ENCODE measurements at regions not wholly inside any gene's neighbourhood (a gene's known extent, or its start where the extent isn't known, plus 50 kb on each side); places are given as distances from the start of the nearest gene placed in this dataset.

DNA sequence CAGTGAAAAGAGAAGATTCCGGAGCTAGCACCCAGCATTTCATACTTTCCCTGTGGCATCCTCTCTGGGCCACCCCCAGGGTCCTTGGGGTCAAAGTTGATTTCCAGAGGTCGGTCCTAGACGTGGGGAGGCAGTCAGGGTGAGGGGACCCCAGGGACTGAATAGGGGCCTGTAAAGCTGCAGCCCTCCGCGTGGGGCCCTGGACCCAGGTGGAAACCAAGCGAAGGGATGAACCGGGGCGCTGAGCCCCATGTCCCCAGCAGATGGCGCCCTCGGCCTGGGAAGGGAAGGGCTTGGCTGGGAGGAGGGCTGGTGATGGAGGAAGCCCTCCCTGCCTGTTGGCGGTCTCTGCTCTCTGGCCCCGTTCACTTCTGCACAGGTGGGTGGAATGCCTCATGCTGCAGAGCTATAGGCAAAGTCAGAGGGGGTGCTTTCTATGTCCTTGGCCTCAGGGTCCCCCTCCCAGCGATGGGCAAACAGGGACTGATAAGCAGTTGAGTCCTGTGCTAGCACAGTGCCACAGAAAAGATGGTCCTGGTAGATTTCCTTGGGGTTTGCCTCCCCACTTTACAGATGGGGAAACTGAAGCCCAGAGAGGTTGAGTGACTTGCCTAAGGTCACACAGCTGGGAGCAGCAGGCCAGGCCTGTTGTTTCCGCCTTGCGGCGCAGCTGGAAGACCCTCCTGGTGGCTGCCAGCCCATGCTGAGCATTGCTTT, 163.4 kb upstream of the CIBAR2 start (continued):
- TF ChIP-seq, protein P1, sequence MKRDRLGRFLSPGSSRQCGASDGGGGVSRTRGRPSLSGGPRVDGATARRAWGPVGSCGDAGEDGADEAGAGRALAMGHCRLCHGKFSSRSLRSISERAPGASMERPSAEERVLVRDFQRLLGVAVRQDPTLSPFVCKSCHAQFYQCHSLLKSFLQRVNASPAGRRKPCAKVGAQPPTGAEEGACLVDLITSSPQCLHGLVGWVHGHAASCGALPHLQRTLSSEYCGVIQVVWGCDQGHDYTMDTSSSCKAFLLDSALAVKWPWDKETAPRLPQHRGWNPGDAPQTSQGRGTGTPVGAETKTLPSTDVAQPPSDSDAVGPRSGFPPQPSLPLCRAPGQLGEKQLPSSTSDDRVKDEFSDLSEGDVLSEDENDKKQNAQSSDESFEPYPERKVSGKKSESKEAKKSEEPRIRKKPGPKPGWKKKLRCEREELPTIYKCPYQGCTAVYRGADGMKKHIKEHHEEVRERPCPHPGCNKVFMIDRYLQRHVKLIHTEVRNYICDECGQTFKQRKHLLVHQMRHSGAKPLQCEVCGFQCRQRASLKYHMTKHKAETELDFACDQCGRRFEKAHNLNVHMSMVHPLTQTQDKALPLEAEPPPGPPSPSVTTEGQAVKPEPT (CRISPR knock-in tag; IDR thresholded peaks at IDR 0.05; ENCODE audit: low read depth) = 0 out of 2 replicates have a peak, but pooled peaks have one; percentile 56
- TF ChIP-seq ZNF678 (CRISPR knock-in tag; IDR thresholded peaks at IDR 0.05) (no peak), BCL6 (CRISPR knock-in tag; IDR thresholded peaks at IDR 0.05) (0 out of 2 replicates have a peak, but pooled peaks have one; percentile 11), ZFP41 (CRISPR knock-in tag; IDR thresholded peaks at IDR 0.05; ENCODE audit: borderline replicate concordance) (peak; percentile 43; the same call in 1 of the 2 replicates), TAF1 (CRISPR knock-in tag; IDR thresholded peaks at IDR 0.05) (no peak), CEBPG (CRISPR knock-in tag; IDR thresholded peaks at IDR 0.05) (peak; percentile 18; the same call in 1 of the 2 replicates), LCORL (IDR thresholded peaks at IDR 0.05) (no peak), LCORL (CRISPR knock-in tag; IDR thresholded peaks at IDR 0.05) (peak; percentile 70), YEATS4 (CRISPR knock-in tag; IDR thresholded peaks at IDR 0.05; ENCODE audit: borderline replicate concordance) (no peak), ASH2L (IDR thresholded peaks at IDR 0.05; ENCODE audit: insufficient read length, low read depth, low read length) (no peak), HNF4A (CRISPR knock-in tag; IDR thresholded peaks at IDR 0.05) (peak; percentile 54), ZNF263 (CRISPR knock-in tag; IDR thresholded peaks at IDR 0.05) (peak; percentile 97), ZC3H13 (CRISPR knock-in tag; IDR thresholded peaks at IDR 0.05) (no peak), HMG20B (CRISPR knock-in tag; conservative IDR thresholded peaks at IDR 0.05) (no peak), KAT7 (CRISPR knock-in tag; IDR thresholded peaks at IDR 0.05; ENCODE audit: borderline replicate concordance) (no peak), PCBP2 (optimal IDR thresholded peaks at IDR 0.05; ENCODE audit: low read depth, low read length, poor library complexity, severe bottlenecking) (no peak), ZNF30 (CRISPR knock-in tag; IDR thresholded peaks at IDR 0.05) (no peak)
- TF ChIP-seq, protein P2, sequence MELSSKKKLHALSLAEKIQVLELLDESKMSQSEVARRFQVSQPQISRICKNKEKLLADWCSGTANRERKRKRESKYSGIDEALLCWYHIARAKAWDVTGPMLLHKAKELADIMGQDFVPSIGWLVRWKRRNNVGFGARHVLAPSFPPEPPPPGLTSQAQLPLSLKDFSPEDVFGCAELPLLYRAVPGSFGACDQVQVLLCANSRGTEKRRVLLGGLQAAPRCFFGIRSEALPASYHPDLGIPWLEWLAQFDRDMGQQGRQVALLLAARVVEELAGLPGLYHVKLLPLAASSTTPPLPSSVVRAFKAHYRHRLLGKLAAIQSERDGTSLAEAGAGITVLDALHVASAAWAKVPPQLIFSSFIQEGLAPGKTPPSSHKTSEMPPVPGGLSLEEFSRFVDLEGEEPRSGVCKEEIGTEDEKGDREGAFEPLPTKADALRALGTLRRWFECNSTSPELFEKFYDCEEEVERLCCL (CRISPR knock-in tag; IDR thresholded peaks at IDR 0.05; ENCODE audit: borderline replicate concordance) = no peak
- TF ChIP-seq, protein P3, sequence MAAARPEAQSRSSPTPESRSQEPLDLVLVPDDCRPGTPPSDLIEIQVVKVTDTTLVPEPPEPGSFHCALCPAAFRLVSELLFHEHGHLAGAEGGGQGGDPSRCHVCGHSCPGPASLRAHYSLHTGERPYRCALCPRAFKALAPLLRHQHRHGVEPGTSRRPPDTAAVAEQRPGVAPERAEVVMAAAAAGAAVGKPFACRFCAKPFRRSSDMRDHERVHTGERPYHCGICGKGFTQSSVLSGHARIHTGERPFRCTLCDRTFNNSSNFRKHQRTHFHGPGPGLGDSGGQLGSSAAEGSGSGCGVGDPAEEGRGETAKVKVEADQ (CRISPR knock-in tag; IDR thresholded peaks at IDR 0.05; ENCODE audit: borderline replicate concordance) = peak; percentile 89; the same call in 1 of the 2 replicates
- TF ChIP-seq, protein P4, sequence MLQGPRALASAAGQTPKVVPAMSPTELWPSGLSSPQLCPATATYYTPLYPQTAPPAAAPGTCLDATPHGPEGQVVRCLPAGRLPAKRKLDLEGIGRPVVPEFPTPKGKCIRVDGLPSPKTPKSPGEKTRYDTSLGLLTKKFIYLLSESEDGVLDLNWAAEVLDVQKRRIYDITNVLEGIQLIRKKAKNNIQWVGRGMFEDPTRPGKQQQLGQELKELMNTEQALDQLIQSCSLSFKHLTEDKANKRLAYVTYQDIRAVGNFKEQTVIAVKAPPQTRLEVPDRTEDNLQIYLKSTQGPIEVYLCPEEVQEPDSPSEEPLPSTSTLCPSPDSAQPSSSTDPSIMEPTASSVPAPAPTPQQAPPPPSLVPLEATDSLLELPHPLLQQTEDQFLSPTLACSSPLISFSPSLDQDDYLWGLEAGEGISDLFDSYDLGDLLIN (CRISPR knock-in tag; IDR thresholded peaks at IDR 0.05; ENCODE audit: borderline replicate concordance) = no peak
- TF ChIP-seq, protein P5, sequence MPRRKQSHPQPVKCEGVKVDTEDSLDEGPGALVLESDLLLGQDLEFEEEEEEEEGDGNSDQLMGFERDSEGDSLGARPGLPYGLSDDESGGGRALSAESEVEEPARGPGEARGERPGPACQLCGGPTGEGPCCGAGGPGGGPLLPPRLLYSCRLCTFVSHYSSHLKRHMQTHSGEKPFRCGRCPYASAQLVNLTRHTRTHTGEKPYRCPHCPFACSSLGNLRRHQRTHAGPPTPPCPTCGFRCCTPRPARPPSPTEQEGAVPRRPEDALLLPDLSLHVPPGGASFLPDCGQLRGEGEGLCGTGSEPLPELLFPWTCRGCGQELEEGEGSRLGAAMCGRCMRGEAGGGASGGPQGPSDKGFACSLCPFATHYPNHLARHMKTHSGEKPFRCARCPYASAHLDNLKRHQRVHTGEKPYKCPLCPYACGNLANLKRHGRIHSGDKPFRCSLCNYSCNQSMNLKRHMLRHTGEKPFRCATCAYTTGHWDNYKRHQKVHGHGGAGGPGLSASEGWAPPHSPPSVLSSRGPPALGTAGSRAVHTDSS (CRISPR knock-in tag; conservative IDR thresholded peaks at IDR 0.05) = no peak
- TF ChIP-seq, protein P6, sequence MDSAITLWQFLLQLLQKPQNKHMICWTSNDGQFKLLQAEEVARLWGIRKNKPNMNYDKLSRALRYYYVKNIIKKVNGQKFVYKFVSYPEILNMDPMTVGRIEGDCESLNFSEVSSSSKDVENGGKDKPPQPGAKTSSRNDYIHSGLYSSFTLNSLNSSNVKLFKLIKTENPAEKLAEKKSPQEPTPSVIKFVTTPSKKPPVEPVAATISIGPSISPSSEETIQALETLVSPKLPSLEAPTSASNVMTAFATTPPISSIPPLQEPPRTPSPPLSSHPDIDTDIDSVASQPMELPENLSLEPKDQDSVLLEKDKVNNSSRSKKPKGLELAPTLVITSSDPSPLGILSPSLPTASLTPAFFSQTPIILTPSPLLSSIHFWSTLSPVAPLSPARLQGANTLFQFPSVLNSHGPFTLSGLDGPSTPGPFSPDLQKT (CRISPR knock-in tag; IDR thresholded peaks at IDR 0.05; ENCODE audit: borderline replicate concordance) = no peak
